ENCODE measurements at regions not wholly inside any gene's neighbourhood (a gene's known extent, or its start where the extent isn't known, plus 50 kb on each side); places are given as distances from the start of the nearest gene placed in this dataset.
"Not testable (repeated sequence)": the region's sequence is repeated elsewhere in the genome, so short reads cannot be mapped to it uniquely, and the experiment has no call there.

DNA sequence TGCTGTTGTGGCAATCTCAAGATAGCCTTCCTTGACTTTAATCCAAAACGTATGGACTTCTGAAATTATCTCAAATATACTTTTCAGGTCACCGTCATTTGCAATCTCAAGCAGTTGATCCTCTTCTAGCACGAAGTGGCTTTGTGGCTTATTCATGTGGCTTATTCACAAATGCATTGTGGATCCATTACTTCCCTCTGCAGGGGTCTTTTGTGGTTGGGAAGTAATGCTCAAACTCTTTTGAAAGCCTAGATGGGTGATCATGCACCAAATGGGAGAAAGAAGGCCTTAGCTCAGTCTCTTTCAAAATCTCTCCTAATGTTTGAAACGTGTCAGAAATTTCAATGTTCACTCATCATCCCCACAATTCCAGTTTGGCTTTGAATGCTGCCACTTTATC lies 597.2 kb upstream of the CDH10 start:
- 69 to 74% methylated on average over 4 of the region's 4 CpGs for WGBS, 2 donors
- H3K4me3 ChIP-seq (ENCODE audit: low read depth, poor library complexity, severe bottlenecking) = no peak overlapping the region
- intact Hi-C loops (cut with DNase I; ENCODE audit: low total_unique reads) = no loop called here
- DNase-seq (ENCODE audit: low spot score in 2 of 2) = no peak
- TF ChIP-seq POLR2A (IDR thresholded peaks at IDR 0.05) = no peak
- TF ChIP-seq, protein P1, sequence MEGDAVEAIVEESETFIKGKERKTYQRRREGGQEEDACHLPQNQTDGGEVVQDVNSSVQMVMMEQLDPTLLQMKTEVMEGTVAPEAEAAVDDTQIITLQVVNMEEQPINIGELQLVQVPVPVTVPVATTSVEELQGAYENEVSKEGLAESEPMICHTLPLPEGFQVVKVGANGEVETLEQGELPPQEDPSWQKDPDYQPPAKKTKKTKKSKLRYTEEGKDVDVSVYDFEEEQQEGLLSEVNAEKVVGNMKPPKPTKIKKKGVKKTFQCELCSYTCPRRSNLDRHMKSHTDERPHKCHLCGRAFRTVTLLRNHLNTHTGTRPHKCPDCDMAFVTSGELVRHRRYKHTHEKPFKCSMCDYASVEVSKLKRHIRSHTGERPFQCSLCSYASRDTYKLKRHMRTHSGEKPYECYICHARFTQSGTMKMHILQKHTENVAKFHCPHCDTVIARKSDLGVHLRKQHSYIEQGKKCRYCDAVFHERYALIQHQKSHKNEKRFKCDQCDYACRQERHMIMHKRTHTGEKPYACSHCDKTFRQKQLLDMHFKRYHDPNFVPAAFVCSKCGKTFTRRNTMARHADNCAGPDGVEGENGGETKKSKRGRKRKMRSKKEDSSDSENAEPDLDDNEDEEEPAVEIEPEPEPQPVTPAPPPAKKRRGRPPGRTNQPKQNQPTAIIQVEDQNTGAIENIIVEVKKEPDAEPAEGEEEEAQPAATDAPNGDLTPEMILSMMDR (IDR thresholded peaks at IDR 0.05) = no peak

DNA sequence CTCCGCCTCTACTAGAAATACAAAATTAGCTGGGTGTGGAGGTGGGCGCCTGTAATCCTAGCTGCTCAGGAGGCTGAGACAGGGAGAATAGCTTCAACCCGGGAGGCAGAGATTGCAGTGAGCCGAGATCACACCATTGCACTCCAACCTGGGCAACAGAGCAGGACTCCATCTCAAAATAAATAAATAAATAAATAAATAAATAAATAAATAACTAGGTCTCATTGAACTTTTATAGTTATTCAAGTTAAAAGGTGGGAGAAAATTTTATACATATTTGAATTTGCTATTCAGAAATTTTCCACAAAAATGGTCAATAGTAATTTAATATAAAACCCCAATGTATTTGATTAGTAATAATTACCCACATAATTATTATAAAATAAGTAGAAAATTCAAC lies 593.9 kb upstream of the CDH10 start:
- DNase-seq (ENCODE audit: low spot score in 2 of 2); intact Hi-C loops (cut with DNase I; ENCODE audit: low total_unique reads); H3K4me3 ChIP-seq (ENCODE audit: low read depth, poor library complexity, severe bottlenecking): not testable (repeated sequence)
- 93 to 96% methylated on average over 4 of the region's 4 CpGs for WGBS, 2 donors

DNA sequence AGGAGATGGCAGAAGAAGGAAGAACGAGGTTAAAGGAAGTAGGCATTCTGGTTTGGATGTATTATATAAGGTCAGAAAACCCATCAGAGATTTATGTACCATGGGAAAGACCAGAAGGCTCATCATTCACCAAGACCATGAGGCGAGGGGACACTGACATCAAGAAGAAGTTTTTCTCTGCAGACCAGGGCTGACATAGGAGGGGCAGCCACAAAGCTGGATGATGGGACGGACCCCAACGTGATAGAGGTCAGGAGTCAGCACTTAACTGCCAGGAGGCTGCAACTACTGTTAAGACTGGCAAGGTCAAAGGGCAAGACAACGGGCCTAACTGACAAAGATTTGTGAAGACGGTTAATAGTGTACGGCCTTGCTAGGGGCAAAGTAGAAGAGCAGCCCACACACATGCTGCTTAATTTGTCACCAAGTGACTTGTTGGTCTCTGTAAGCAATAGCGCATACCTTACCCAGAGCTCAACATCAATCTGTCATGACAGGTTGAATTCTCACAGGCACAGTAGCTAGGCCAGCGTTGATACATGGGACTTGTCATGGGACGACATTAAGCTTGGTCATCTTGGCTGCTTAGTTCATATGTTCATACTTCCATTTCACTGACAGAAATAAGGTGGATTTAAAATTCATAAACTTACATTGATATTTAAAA lies 579.7 kb upstream of the CDH10 start:
- DNase-seq (ENCODE audit: low spot score in 2 of 2) = no peak
- 67 to 68% methylated on average over 10 of the region's 10 CpGs for WGBS, 2 donors
- no peak overlapping the region for H3K4me3 ChIP-seq (ENCODE audit: low read depth, poor library complexity, severe bottlenecking)
- TF ChIP-seq, protein P1 (IDR thresholded peaks at IDR 0.05) = no peak
- TF ChIP-seq POLR2A (IDR thresholded peaks at IDR 0.05) = no peak
- intact Hi-C loops (cut with DNase I; ENCODE audit: low total_unique reads) = no loop called here

DNA sequence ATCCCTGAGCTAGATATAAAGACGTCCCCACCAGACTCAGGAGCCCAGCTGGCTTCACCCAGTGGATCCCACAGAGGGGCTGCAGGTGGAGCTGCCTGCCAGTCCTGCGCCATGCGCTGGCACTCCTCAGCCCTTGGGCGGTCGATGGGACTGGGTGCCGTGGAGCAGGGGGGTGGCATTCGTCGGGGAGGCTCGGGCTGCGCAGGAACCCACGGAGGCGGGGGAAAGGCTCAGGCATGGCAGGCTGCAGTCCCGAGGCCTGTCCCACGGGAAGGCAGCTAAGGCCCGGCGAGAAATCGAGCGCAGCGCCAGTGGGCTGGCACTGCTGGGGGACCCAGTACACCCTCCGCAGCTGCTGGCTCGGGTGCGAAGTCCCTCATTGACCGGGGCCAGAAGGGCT lies 555.1 kb upstream of the CDH10 start:
- WGBS, 2 donors = 93 to 94% methylated on average over 9 to 17 of the region's 23 CpGs
- intact Hi-C loops (cut with DNase I; ENCODE audit: low total_unique reads); H3K4me3 ChIP-seq (ENCODE audit: low read depth, poor library complexity, severe bottlenecking): not testable (repeated sequence)

DNA sequence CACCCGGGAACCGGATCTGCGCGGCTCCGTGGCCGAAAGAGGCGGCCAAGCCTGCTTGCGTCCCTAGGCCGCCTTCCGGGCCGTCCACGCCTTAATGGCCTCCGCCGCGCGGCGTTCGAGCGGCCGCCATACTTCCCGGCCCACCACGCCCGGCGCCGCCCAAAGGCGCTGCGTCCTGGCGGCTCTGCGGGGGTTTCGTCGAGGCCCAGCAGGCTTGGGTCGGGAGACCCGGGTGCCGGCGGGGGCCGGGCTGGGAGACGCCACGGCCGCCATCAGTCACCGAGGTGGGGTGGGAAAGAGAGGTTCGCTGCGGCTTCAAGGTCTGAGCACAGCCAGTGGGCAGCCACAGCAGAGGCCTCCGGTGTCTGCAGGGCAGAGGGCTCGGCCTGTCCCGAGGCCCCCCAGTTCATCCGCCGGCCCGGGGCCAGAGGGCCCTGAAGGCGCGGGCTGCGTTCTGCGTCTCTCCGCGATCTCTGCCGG lies 545.8 kb upstream of the CDH10 start:
- intact Hi-C loops (cut with DNase I; ENCODE audit: low total_unique reads) = no loop called here
- WGBS, 2 donors = 96 to 97% methylated on average over 54 to 55 of the region's 55 CpGs
- DNase-seq (ENCODE audit: low spot score in 2 of 2) = no peak
- no peak for TF ChIP-seq POLR2A (IDR thresholded peaks at IDR 0.05)
- TF ChIP-seq, protein P1 (IDR thresholded peaks at IDR 0.05) = no peak
- H3K4me3 ChIP-seq (ENCODE audit: low read depth, poor library complexity, severe bottlenecking) = no peak overlapping the region

More for the DNA sequence above, 555.1 kb upstream of the CDH10 start:
- not testable (repeated sequence) for DNase-seq (ENCODE audit: low spot score in 2 of 2)

DNA sequence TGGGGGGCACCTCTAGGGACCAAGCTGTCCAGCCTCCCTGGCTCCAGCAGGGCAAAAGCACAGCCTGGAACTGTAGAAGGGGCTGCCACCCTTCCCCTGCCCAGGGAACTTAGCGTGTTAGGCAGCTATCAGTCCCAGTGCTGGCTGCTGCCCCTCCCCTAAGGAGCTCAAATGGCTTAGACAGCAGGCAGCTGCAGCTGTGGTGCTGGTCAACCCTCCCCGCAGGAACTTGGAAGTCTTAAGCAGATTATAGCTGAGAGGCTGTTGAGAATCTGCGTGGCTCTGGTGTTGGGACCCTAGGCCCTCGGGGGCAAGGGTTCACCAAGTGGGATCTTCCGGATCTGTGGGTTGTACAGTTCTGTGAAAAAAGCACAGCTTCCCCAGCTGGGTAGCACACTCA lies 536.5 kb upstream of the CDH10 start:
- intact Hi-C loops (cut with DNase I; ENCODE audit: low total_unique reads) = no loop called here
- no peak overlapping the region for H3K4me3 ChIP-seq (ENCODE audit: low read depth, poor library complexity, severe bottlenecking)
- no peak for DNase-seq (ENCODE audit: low spot score in 2 of 2)
- no peak for TF ChIP-seq POLR2A (IDR thresholded peaks at IDR 0.05)
- TF ChIP-seq, protein P1 (IDR thresholded peaks at IDR 0.05) = no peak
- whole genome bisulfite sequencing, 2 donors = 81 to 91% methylated on average over 5 of the region's 5 CpGs

DNA sequence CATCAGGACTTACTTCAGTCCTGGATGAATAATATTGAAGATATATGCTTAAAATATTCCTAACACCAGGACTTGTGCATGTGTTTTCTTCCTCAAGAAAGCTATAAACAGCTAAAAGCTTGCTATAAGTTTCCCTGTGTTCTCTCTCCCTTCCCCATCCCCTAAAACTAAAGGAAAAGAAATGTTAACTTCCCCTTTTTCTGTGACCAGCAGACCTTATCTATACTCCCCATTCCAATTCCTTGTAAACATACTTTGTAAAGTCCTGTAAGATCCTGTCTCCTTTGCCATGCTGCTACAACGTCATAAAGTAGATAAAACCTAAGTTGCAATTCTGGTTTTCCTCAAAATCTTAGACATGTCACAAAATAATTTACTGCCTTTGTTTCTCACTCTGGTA lies 517.8 kb upstream of the CDH10 start:
- WGBS, 2 donors = 0% methylated on average over 1 of the region's 1 CpG
- intact Hi-C loops (cut with DNase I; ENCODE audit: low total_unique reads); DNase-seq (ENCODE audit: low spot score in 2 of 2); H3K4me3 ChIP-seq (ENCODE audit: low read depth, poor library complexity, severe bottlenecking): not testable (repeated sequence)

Data from lower leg skin (tissue), 4 donors.